ENCODE measurements at regions not wholly inside any gene's neighbourhood (a gene's known extent, or its start where the extent isn't known, plus 50 kb on each side); places are given as distances from the start of the nearest gene placed in this dataset.

GRCh38 chr20:60725311-60725906 lies 526.7 kb upstream of the CDH4 start:
- DNase-seq: no peak

- DNase-seq: no peak
These were observed 524.6 kb upstream of the CDH4 start for GRCh38 chr20:60727425-60727824.

GRCh38 chr20:60728705-60729104 lies 523.4 kb upstream of the CDH4 start:
- no peak for DNase-seq

GRCh38 chr20:60729135-60729900 lies 522.7 kb upstream of the CDH4 start:
- no peak for DNase-seq

- no peak for DNase-seq
These were observed 519.7 kb upstream of the CDH4 start for GRCh38 chr20:60732322-60732721.

- no peak for DNase-seq
These were observed 504.0 kb upstream of the CDH4 start for GRCh38 chr20:60748086-60748485.

- no peak for DNase-seq
These were observed 502.1 kb upstream of the CDH4 start for GRCh38 chr20:60749804-60750602.

- no peak for DNase-seq
These were observed 501.2 kb upstream of the CDH4 start for GRCh38 chr20:60750909-60751308.

- no peak for DNase-seq
These were observed 500.2 kb upstream of the CDH4 start for GRCh38 chr20:60751826-60752225.

GRCh38 chr20:60752741-60753420 lies 499.2 kb upstream of the CDH4 start:
- no peak for DNase-seq

GRCh38 chr20:60754856-60755255 lies 497.2 kb upstream of the CDH4 start:
- DNase-seq: no peak

GRCh38 chr20:60759651-60760050 lies 492.4 kb upstream of the CDH4 start:
- no peak for DNase-seq

GRCh38 chr20:60760256-60761000 lies 491.6 kb upstream of the CDH4 start:
- no peak for DNase-seq

GRCh38 chr20:60761056-60761455 lies 491.0 kb upstream of the CDH4 start:
- no peak for DNase-seq

GRCh38 chr20:60762386-60762785 lies 489.7 kb upstream of the CDH4 start:
- no peak for DNase-seq

GRCh38 chr20:60764328-60764727 lies 487.7 kb upstream of the CDH4 start:
- no peak for DNase-seq

- DNase-seq: no peak
These were observed 487.3 kb upstream of the CDH4 start for GRCh38 chr20:60764771-60765170.

GRCh38 chr20:60765821-60766403 lies 486.1 kb upstream of the CDH4 start:
- no peak for DNase-seq

GRCh38 chr20:60768216-60768615 lies 483.8 kb upstream of the CDH4 start:
- DNase-seq: no peak

- DNase-seq: no peak
These were observed 471.6 kb upstream of the CDH4 start for GRCh38 chr20:60780388-60781025.

- DNase-seq: no peak
These were observed 469.0 kb upstream of the CDH4 start for GRCh38 chr20:60782959-60783625.

Data from CD4-positive, alpha-beta T cell treated with Interleukin-21 for 1 hour (primary cell).